Fibroblast of skin of left quadriceps (primary cell): ENCODE measurements at regions not wholly inside any gene's neighbourhood (a gene's known extent, or its start where the extent isn't known, plus 50 kb on each side); places are given as distances from the start of the nearest gene placed in this dataset.
"Not testable (repeated sequence)": the region's sequence is repeated elsewhere in the genome, so short reads cannot be mapped to it uniquely, and the experiment has no call there.

Source experiments
- DNase-seq, 2 experiments: peaks; one replicate each; pipeline ENCODE4 v3.0.0-alpha.2; 2013; ENCODE audit warnings: low read depth in 2 of 2

GRCh38 chr4:55028196-55028595 is 97.2 kb downstream of the KDR start:
- no peak for DNase-seq

GRCh38 chr4:55027596-55027995 is 97.8 kb downstream of the KDR start:
- DNase-seq, result no peak

GRCh38 chr4:55025456-55025855 is 99.9 kb downstream of the KDR start:
- DNase-seq, result not testable (repeated sequence)

- no peak for DNase-seq
These were observed 102.4 kb downstream of the KDR start for GRCh38 chr4:55023030-55023429.

- no peak for DNase-seq
These were observed 104.2 kb downstream of the KDR start for GRCh38 chr4:55021214-55021613.

GRCh38 chr4:55020131-55020530 is 105.3 kb downstream of the KDR start:
- no peak for DNase-seq

GRCh38 chr4:55018978-55019377 is 106.4 kb downstream of the KDR start:
- DNase-seq, result no peak

- no peak for DNase-seq
These were observed 106.9 kb downstream of the KDR start for GRCh38 chr4:55018521-55018920.

GRCh38 chr4:55017406-55017805 is 108.0 kb downstream of the KDR start:
- no peak for DNase-seq

- no peak for DNase-seq
These were observed 109.3 kb downstream of the KDR start for GRCh38 chr4:55016131-55016530.

- no peak for DNase-seq
These were observed 110.5 kb downstream of the KDR start for GRCh38 chr4:55014876-55015275.

GRCh38 chr4:55013431-55013955 is 111.9 kb downstream of the KDR start:
- no peak for DNase-seq

- no peak for DNase-seq
These were observed 112.8 kb downstream of the KDR start for GRCh38 chr4:55012363-55013230.

GRCh38 chr4:55011761-55012160 is 113.6 kb downstream of the KDR start:
- no peak for DNase-seq

GRCh38 chr4:55010550-55010949 is 114.8 kb downstream of the KDR start:
- no peak for DNase-seq

GRCh38 chr4:55008166-55009056 is 117.0 kb downstream of the KDR start:
- DNase-seq, result no peak

- no peak for DNase-seq
These were observed 119.5 kb downstream of the KDR start for GRCh38 chr4:55005910-55006309.

- DNase-seq, result no peak
These were observed 120.6 kb downstream of the KDR start for GRCh38 chr4:55004831-55005230.

- no peak for DNase-seq
These were observed 123.0 kb downstream of the KDR start for GRCh38 chr4:55002431-55002830.

- no peak for DNase-seq
These were observed 123.9 kb downstream of the KDR start for GRCh38 chr4:55001538-55001937.

GRCh38 chr4:54999003-54999402 is 126.4 kb downstream of the KDR start:
- DNase-seq, result peak in 1 of 2 experiments; percentile 3

- DNase-seq, result not testable (repeated sequence)
These were observed 131.8 kb downstream of the KDR start for GRCh38 chr4:54993473-54994026.
